Urinary bladder (tissue), 3 donors: ENCODE measurements at regions not wholly inside any gene's neighbourhood (a gene's known extent, or its start where the extent isn't known, plus 50 kb on each side); places are given as distances from the start of the nearest gene placed in this dataset.

ENCODE experiments used
- DNase-seq: peaks from one replicate; pipeline ENCODE4 v3.0.0-alpha.2; 2015; ENCODE audit errors: extremely low spot score
- H3K27ac ChIP-seq: one replicate; pipeline ENCODE4 v1.5.1; 2013; ENCODE audit warnings: low read depth, mild to moderate bottlenecking, moderate library complexity
- H3K36me3 ChIP-seq: one replicate; pipeline ENCODE4 v1.6.1; 2013; ENCODE audit warnings: mild to moderate bottlenecking, moderate library complexity; ENCODE audit not compliant: insufficient read depth
- H3K4me1 ChIP-seq: one replicate; pipeline ENCODE4 v1.6.1; 2013; ENCODE audit warnings: mild to moderate bottlenecking, moderate library complexity; ENCODE audit not compliant: insufficient read depth
- H3K4me3 ChIP-seq: one replicate; pipeline ENCODE4 v1.5.1; 2013; ENCODE audit warnings: low read depth, low read length
- WGBS: extraction: QIAGEN DNeasy Blood & Tissue Kit; methylation state at CpG from one replicate; pipeline ENCODE4 v1.1.7; 2013; 5-methylcytosine and 5-hydroxymethylcytosine counted together
- donor health status: healthy with polysubstance abuse.
- donor health status: healthy.

DNA sequence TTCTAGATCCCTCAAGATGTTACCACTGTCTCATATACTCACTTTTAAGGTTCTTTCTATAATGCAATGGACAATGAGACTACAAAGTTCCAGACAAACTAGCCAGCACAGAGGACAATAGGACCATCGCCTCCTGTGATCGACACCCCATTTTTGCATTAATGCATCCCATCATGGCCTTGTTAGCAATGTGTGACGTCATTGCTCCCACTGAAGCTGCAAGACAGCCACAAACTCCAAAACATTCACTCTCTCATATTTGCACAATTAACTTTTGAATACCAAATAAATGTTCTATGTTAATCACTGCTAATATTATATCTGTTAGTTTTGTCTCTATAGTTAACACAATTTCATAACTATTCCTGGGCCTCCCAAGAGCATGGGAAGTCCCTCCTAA lies 88.8 kb upstream of the TMEM72 start:
- Histone ChIP-seq H3K27ac (no peak overlapping the region), H3K4me1 (no peaks in the 10 kb centered on the region), H3K36me3 (no peaks in the 10 kb centered on the region), H3K4me3 (no peak overlapping the region)
- no peak for DNase-seq
- WGBS = 92% methylated on average over 3 of the region's 3 CpGs

DNA sequence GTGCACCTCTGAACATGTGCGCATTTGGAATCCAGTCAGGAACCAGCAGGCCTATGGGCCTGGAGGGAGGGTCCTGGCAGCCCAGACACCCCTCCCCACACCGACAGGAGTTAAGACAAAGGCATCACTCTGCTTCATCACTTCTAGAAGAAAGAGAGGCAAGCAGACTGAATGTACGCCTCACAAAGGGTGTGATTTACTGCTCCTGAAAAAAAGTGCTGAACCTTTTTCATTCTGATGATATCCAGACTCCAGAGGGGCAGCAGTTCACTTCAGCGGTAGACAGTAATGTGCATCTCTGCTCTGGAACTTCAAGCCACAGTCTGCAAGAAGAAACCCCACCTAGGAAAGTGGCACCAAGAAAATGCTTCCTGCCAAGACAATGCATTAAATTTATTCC lies 88.2 kb upstream of the TMEM72 start:
- Histone ChIP-seq H3K4me1 (no peaks in the 10 kb centered on the region), H3K4me3 (no peak overlapping the region), H3K36me3 (no peaks in the 10 kb centered on the region), H3K27ac (no peak overlapping the region)
- WGBS = 84% methylated on average over 4 of the region's 4 CpGs
- no peak for DNase-seq

- H3K36me3 ChIP-seq = no peaks in the 10 kb centered on the region
- H3K27ac ChIP-seq = no peak overlapping the region
- H3K4me3 ChIP-seq = no peak overlapping the region
- WGBS = 94% methylated on average over 4 of the region's 4 CpGs
- H3K4me1 ChIP-seq = no peaks in the 10 kb centered on the region
- DNase-seq = no peak
These were observed 86.5 kb upstream of the TMEM72 start for GRCh38 chr10:44824607-44825006.

GRCh38 chr10:44827431-44828006 lies 83.6 kb upstream of the TMEM72 start:
- 80% methylated on average over 13 of the region's 13 CpGs for WGBS
- H3K4me1 ChIP-seq = no peaks in the 10 kb centered on the region
- no peak for DNase-seq
- H3K36me3 ChIP-seq = no peaks in the 10 kb centered on the region
- H3K27ac ChIP-seq = no peak overlapping the region
- H3K4me3 ChIP-seq = no peak overlapping the region

DNA sequence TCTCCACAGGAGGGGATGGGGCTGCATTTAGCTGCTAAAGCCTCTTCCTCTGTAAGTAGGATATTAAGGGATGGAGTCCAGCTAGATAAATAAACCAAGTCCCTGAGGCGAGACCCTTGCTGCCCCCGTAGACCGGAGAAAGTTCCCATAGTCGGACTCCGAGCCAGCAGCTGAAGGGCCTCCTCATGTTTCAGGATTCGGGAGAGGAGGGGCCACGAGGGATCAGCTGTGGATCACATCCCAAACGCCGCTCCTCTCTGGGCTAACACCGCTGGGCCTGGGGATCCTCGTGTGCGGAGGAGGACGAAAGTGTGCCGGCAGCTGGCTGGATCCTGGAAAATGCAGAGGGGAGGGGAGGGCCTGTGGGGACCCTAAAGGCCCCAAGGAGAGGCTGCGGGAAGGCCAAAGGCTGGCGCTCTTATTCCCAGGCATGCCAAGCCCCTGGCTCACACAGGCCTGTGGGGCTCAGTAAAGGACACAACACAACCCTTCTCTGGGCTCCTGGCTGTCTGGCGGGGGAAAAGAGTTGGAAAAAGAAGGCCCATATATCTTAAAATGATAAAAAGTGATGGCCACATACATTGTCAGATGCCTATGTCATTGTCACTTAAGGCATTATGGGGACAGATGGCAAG lies 82.5 kb upstream of the TMEM72 start:
- peak; percentile 42 for DNase-seq
- no peak overlapping the region for H3K4me3 ChIP-seq

GRCh38 chr10:44829426-44829825 lies 81.7 kb upstream of the TMEM72 start:
- WGBS = 96% methylated on average over 9 of the region's 9 CpGs
- Histone ChIP-seq H3K27ac (no peak overlapping the region), H3K4me3 (no peak overlapping the region), H3K36me3 (no peaks in the 10 kb centered on the region), H3K4me1 (no peaks in the 10 kb centered on the region)
- no peak for DNase-seq

More for the DNA sequence above, 82.5 kb upstream of the TMEM72 start:
- Histone ChIP-seq H3K4me1 (no peaks in the 10 kb centered on the region), H3K36me3 (no peaks in the 10 kb centered on the region), H3K27ac (no peak overlapping the region)
- WGBS = 50% methylated on average over 17 of the region's 17 CpGs

DNA sequence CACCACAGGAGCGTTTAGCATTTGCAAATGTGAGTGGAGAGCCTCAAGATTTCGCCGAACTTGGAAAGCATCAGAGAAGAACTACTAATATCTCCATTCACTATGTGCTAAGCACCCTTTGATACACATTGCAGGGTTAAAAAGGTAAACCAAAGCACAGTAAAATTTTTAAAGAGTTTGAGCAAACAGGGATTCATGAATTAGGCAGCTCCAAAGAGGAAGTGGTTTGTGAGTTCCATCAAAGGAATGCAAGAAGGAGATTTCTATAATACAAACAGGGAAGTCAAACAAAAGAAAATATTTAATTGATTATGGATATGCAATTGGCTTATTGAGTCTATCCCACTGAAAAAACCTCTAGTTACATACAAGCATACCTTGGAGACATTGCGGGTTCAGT lies 81.1 kb upstream of the TMEM72 start:
- Histone ChIP-seq H3K4me3 (no peak overlapping the region), H3K27ac (no peak overlapping the region), H3K36me3 (no peaks in the 10 kb centered on the region), H3K4me1 (no peaks in the 10 kb centered on the region)
- DNase-seq = no peak
- WGBS = 86% methylated on average over 4 of the region's 4 CpGs

- Histone ChIP-seq H3K36me3 (no peaks in the 10 kb centered on the region), H3K4me3 (no peak overlapping the region), H3K27ac (no peak overlapping the region), H3K4me1 (no peaks in the 10 kb centered on the region)
- WGBS = 80% methylated on average over 4 of the region's 4 CpGs
- no peak for DNase-seq
These were observed 79.6 kb upstream of the TMEM72 start for GRCh38 chr10:44831581-44831980.

DNA sequence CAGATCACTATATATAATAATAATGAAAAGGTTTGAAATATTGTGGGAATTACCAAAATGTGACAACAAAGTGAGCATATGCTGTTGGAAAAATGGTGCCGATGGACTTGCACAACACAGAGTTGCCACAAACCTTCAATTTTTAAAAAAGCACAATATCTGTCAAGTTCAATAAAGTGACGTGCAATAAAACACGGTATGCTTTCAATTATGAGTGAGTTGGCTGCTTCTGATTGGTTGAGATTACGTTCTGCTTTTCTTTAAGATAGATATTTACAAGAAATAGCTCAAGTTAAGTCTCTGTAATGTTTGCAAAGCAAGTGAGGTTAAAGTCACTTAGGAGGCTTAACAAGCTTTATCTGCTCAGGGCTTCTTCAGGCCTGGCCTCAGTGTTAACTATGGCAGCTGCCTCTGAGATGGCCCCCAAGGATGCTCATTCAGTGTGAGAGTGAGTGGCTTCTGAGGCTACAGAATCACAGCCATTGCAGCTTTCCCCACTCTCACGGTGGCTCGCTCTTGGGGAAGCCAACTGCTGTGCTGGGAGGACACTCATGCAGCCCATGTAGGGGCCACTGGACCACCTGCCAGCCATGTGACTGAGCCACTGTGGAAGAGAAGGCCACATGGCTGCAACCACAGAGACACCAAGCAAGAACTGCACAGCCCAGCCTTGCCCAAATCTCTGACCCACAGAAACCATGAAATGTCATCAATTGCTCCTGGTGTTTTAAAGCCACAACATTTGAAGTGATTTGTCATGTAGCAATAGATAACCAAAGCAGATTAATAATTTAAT lies 78.3 kb upstream of the TMEM72 start:
- H3K4me3 ChIP-seq = no peak overlapping the region
- DNase-seq = no peak
- no peaks in the 10 kb centered on the region for H3K4me1 ChIP-seq
- WGBS = 87% methylated on average over 6 of the region's 6 CpGs
- H3K36me3 ChIP-seq = no peaks in the 10 kb centered on the region
- H3K27ac ChIP-seq = no peak overlapping the region

GRCh38 chr10:44834131-44834530 lies 77.0 kb upstream of the TMEM72 start:
- 95% methylated on average over 4 of the region's 4 CpGs for WGBS
- H3K36me3 ChIP-seq = no peaks in the 10 kb centered on the region
- no peak overlapping the region for H3K4me3 ChIP-seq
- no peak overlapping the region for H3K27ac ChIP-seq
- no peak for DNase-seq
- no peaks in the 10 kb centered on the region for H3K4me1 ChIP-seq

GRCh38 chr10:44835300-44835699 lies 75.8 kb upstream of the TMEM72 start:
- Histone ChIP-seq H3K4me1 (no peaks in the 10 kb centered on the region), H3K27ac (no peak overlapping the region), H3K4me3 (no peak overlapping the region), H3K36me3 (no peaks in the 10 kb centered on the region)
- 46% methylated on average over 2 of the region's 2 CpGs for WGBS
- DNase-seq = no peak

- H3K27ac ChIP-seq = no peak overlapping the region
- no peak for DNase-seq
- no peaks in the 10 kb centered on the region for H3K4me1 ChIP-seq
- 48% methylated on average over 2 of the region's 2 CpGs for WGBS
- H3K36me3 ChIP-seq = no peaks in the 10 kb centered on the region
- no peak overlapping the region for H3K4me3 ChIP-seq
These were observed 67.7 kb upstream of the TMEM72 start for GRCh38 chr10:44843484-44843883.

GRCh38 chr10:44845361-44846175 lies 65.6 kb upstream of the TMEM72 start:
- H3K27ac ChIP-seq = no peak overlapping the region
- DNase-seq = no peak
- no peaks in the 10 kb centered on the region for H3K4me1 ChIP-seq
- WGBS = 90% methylated on average over 6 of the region's 6 CpGs
- no peaks in the 10 kb centered on the region for H3K36me3 ChIP-seq
- H3K4me3 ChIP-seq = no peak overlapping the region
